ENCODE measurements at regions not wholly inside any gene's neighbourhood (a gene's known extent, or its start where the extent isn't known, plus 50 kb on each side); places are given as distances from the start of the nearest gene placed in this dataset.

- no peak for TF ChIP-seq CEBPB (IDR thresholded peaks at IDR 0.05; ENCODE audit: low read depth, low read length)
- TF ChIP-seq, protein P1, sequence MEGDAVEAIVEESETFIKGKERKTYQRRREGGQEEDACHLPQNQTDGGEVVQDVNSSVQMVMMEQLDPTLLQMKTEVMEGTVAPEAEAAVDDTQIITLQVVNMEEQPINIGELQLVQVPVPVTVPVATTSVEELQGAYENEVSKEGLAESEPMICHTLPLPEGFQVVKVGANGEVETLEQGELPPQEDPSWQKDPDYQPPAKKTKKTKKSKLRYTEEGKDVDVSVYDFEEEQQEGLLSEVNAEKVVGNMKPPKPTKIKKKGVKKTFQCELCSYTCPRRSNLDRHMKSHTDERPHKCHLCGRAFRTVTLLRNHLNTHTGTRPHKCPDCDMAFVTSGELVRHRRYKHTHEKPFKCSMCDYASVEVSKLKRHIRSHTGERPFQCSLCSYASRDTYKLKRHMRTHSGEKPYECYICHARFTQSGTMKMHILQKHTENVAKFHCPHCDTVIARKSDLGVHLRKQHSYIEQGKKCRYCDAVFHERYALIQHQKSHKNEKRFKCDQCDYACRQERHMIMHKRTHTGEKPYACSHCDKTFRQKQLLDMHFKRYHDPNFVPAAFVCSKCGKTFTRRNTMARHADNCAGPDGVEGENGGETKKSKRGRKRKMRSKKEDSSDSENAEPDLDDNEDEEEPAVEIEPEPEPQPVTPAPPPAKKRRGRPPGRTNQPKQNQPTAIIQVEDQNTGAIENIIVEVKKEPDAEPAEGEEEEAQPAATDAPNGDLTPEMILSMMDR (conservative IDR thresholded peaks at IDR 0.05; ENCODE audit: low read depth, low read length), result no peak
- no peak for TF ChIP-seq RCOR1 (IDR thresholded peaks at IDR 0.05; ENCODE audit: insufficient replicate concordance, low read length)
- TF ChIP-seq, protein P2, sequence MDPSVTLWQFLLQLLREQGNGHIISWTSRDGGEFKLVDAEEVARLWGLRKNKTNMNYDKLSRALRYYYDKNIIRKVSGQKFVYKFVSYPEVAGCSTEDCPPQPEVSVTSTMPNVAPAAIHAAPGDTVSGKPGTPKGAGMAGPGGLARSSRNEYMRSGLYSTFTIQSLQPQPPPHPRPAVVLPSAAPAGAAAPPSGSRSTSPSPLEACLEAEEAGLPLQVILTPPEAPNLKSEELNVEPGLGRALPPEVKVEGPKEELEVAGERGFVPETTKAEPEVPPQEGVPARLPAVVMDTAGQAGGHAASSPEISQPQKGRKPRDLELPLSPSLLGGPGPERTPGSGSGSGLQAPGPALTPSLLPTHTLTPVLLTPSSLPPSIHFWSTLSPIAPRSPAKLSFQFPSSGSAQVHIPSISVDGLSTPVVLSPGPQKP (IDR thresholded peaks at IDR 0.05; ENCODE audit: borderline replicate concordance, low read depth, low read length), result no peak
- TF ChIP-seq MXI1 (IDR thresholded peaks at IDR 0.05; ENCODE audit: borderline replicate concordance, low read depth, low read length), result no peak
- no peak for TF ChIP-seq MAFK (IDR thresholded peaks at IDR 0.05; ENCODE audit: low read depth, low read length)
- TF ChIP-seq FOS (IDR thresholded peaks at IDR 0.05; ENCODE audit: low read depth, low read length), result no peak
- TF ChIP-seq MAZ (IDR thresholded peaks at IDR 0.05; ENCODE audit: borderline replicate concordance, low read depth, low read length), result no peak
Observed at GRCh38 chr12:124720681-124721500, 142.8 kb downstream of the SCARB1 start.

All from IMR-90 (cell line).